ENCODE measurements at regions not wholly inside any gene's neighbourhood (a gene's known extent, or its start where the extent isn't known, plus 50 kb on each side); places are given as distances from the start of the nearest gene placed in this dataset.
"Not testable (repeated sequence)": the region's sequence is repeated elsewhere in the genome, so short reads cannot be mapped to it uniquely, and the experiment has no call there.

GRCh38 chr10:34899161-34899560, 84.1 kb upstream of the PARD3 start:
- Histone ChIP-seq H3K9me3 (ENCODE audit: control insufficient read depth in 4 of 4, low read length in 3 of 4) (no peaks in the 10 kb centered on the region), H3K9ac (ENCODE audit: low read depth in 1 of 2, low read length in 2 of 2) (no peak overlapping the region), H3K36me3 (ENCODE audit: control insufficient read depth in 4 of 4, insufficient read depth in 3 of 4, low read depth in 1 of 4, low read length in 3 of 4) (no peaks in the 10 kb centered on the region), H3K27me3 (ENCODE audit: control insufficient read depth in 4 of 4, insufficient read depth in 4 of 4, low read length in 3 of 4) (no peaks in the 10 kb centered on the region), H3K27ac (ENCODE audit: low read depth in 1 of 2, low read length in 2 of 2) (no peak overlapping the region), H3K4me3 (ENCODE audit: low read depth in 1 of 3, low read length in 3 of 3) (no peak overlapping the region), H3K4me1 (ENCODE audit: control insufficient read depth in 4 of 4, insufficient read depth in 4 of 4, low read length in 3 of 4) (no peaks in the 10 kb centered on the region)
- 91% methylated on average over 8 of the region's 8 CpGs for WGBS
- TF ChIP-seq TAF1 (conservative IDR thresholded peaks at IDR 0.05), result no peak
- no peak for TF ChIP-seq HNF4G (IDR thresholded peaks at IDR 0.05)
- TF ChIP-seq FOXA1 (IDR thresholded peaks at IDR 0.05), result no peak
- TF ChIP-seq HNF4A (conservative IDR thresholded peaks at IDR 0.05), result no peak
- TF ChIP-seq SP1 (IDR thresholded peaks at IDR 0.05), result no peak
- no peak for TF ChIP-seq EGR1 (IDR thresholded peaks at IDR 0.05; ENCODE audit: low read depth in 2 of 2)
- no peak for TF ChIP-seq REST (IDR thresholded peaks at IDR 0.05)
- TF ChIP-seq NR2F2 (IDR thresholded peaks at IDR 0.05), result no peak
- TF ChIP-seq GABPA (IDR thresholded peaks at IDR 0.05 in 1 of 2, conservative IDR thresholded peaks at IDR 0.05 in 1 of 2), result no peak
- TF ChIP-seq RXRA (IDR thresholded peaks at IDR 0.05), result no peak
- DNase-seq (ENCODE audit: low spot score), result no peak

- Histone ChIP-seq H3K36me3 (ENCODE audit: control insufficient read depth in 4 of 4, insufficient read depth in 3 of 4, low read depth in 1 of 4, low read length in 3 of 4) (no peaks in the 10 kb centered on the region), H3K9me3 (ENCODE audit: control insufficient read depth in 4 of 4, low read length in 3 of 4) (no peaks in the 10 kb centered on the region), H3K4me3 (ENCODE audit: low read depth in 1 of 3, low read length in 3 of 3) (no peak overlapping the region), H3K27me3 (ENCODE audit: control insufficient read depth in 4 of 4, insufficient read depth in 4 of 4, low read length in 3 of 4) (no peaks in the 10 kb centered on the region), H3K4me1 (ENCODE audit: control insufficient read depth in 4 of 4, insufficient read depth in 4 of 4, low read length in 3 of 4) (no peaks in the 10 kb centered on the region), H3K9ac (ENCODE audit: low read depth in 1 of 2, low read length in 2 of 2) (no peak overlapping the region), H3K27ac (ENCODE audit: low read depth in 1 of 2, low read length in 2 of 2) (no peak overlapping the region)
- no peak for DNase-seq (ENCODE audit: low spot score)
- 91% methylated on average over 3 of the region's 3 CpGs for WGBS
- TF ChIP-seq YY1 (IDR thresholded peaks at IDR 0.05), result no peak
- TF ChIP-seq MAX (IDR thresholded peaks at IDR 0.05), result no peak
- no peak for TF ChIP-seq RXRA (IDR thresholded peaks at IDR 0.05)
- no peak for TF ChIP-seq HNF4A (conservative IDR thresholded peaks at IDR 0.05)
- TF ChIP-seq ZBTB33 (IDR thresholded peaks at IDR 0.05), result no peak
- no peak for TF ChIP-seq EGR1 (IDR thresholded peaks at IDR 0.05; ENCODE audit: low read depth in 2 of 2)
- no peak for TF ChIP-seq SP1 (IDR thresholded peaks at IDR 0.05)
- no peak for TF ChIP-seq FOXA2 (IDR thresholded peaks at IDR 0.05)
- TF ChIP-seq REST (IDR thresholded peaks at IDR 0.05), result no peak
- no peak for TF ChIP-seq RAD21 (IDR thresholded peaks at IDR 0.05)
Measured at GRCh38 chr10:34895977-34896376, 80.9 kb upstream of the PARD3 start.

GRCh38 chr10:34895046-34895445, 80.0 kb upstream of the PARD3 start:
- not testable (repeated sequence) for H3K27ac ChIP-seq (ENCODE audit: low read depth in 1 of 2, low read length in 2 of 2); H3K4me3 ChIP-seq (ENCODE audit: low read depth in 1 of 3, low read length in 3 of 3); H3K9ac ChIP-seq (ENCODE audit: low read depth in 1 of 2, low read length in 2 of 2); H3K9me3 ChIP-seq (ENCODE audit: control insufficient read depth in 4 of 4, low read length in 3 of 4); H3K27me3 ChIP-seq (ENCODE audit: control insufficient read depth in 4 of 4, insufficient read depth in 4 of 4, low read length in 3 of 4); H3K36me3 ChIP-seq (ENCODE audit: control insufficient read depth in 4 of 4, insufficient read depth in 3 of 4, low read depth in 1 of 4, low read length in 3 of 4); H3K4me1 ChIP-seq (ENCODE audit: control insufficient read depth in 4 of 4, insufficient read depth in 4 of 4, low read length in 3 of 4); DNase-seq (ENCODE audit: low spot score)
- 97% methylated on average over 3 of the region's 3 CpGs for WGBS

GRCh38 chr10:34892521-34892920, 77.4 kb upstream of the PARD3 start:
- not testable (repeated sequence) for H3K9ac ChIP-seq (ENCODE audit: low read depth in 1 of 2, low read length in 2 of 2); H3K36me3 ChIP-seq (ENCODE audit: control insufficient read depth in 4 of 4, insufficient read depth in 3 of 4, low read depth in 1 of 4, low read length in 3 of 4); H3K27me3 ChIP-seq (ENCODE audit: control insufficient read depth in 4 of 4, insufficient read depth in 4 of 4, low read length in 3 of 4); H3K27ac ChIP-seq (ENCODE audit: low read depth in 1 of 2, low read length in 2 of 2); H3K9me3 ChIP-seq (ENCODE audit: control insufficient read depth in 4 of 4, low read length in 3 of 4); H3K4me3 ChIP-seq (ENCODE audit: low read depth in 1 of 3, low read length in 3 of 3); H3K4me1 ChIP-seq (ENCODE audit: control insufficient read depth in 4 of 4, insufficient read depth in 4 of 4, low read length in 3 of 4); DNase-seq (ENCODE audit: low spot score)
- 96% methylated on average over 6 of the region's 6 CpGs for WGBS
